HG02763 (cell line): ENCODE measurements at regions not wholly inside any gene's neighbourhood (a gene's known extent, or its start where the extent isn't known, plus 50 kb on each side); places are given as distances from the start of the nearest gene placed in this dataset.
"Not testable (repeated sequence)": the region's sequence is repeated elsewhere in the genome, so short reads cannot be mapped to it uniquely, and the experiment has no call there.

Experiments
- ATAC-seq: cut with Tn5 transposase; IDR thresholded peaks from one replicate; pipeline ENCODE4 v1.9.1; 2021; ENCODE audit warnings: mild to moderate bottlenecking, moderate library complexity; ENCODE audit not compliant: unreplicated experiment

DNA sequence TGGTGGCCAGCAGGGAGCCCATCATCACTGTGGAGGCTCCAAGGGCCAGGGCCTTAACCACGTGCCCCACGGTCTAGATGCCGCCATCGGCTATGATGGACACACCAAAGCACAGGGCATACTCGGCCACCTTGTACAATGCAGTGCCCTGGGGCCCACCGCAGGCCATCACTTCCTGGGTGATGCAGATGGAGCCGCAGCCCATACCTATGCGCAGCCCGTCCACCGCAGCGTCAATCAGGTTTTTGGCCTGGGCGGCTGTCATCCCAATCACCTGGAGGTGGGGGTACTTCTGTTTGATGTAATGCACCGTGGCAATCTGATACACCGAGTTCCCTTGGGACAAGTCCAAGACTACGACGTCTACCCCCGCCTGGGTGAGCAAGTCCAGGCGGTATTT, 153.3 kb upstream of the ZSWIM2 start:
- ATAC-seq, result no peak

DNA sequence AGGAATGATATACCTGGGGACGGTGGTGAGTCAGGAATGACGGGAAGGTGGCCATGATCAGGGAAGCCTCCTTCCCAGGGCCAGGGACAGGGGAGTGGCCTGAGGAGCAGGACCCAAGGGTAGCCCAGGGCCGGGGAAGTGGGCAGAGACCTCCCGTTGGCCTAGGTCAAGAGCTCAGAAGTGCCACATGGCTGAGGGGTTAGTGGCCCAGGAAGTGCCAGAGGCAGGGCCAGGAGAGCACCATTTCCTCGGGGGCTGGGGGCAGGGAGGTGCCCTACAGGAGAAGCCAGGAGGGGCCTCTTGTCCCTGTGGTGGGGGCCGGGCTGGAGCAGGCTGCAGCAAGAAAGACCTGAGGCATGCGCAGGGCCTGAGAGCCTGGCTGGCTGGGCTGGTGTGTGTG, 152.3 kb upstream of the ZSWIM2 start:
- ATAC-seq, result no peak

DNA sequence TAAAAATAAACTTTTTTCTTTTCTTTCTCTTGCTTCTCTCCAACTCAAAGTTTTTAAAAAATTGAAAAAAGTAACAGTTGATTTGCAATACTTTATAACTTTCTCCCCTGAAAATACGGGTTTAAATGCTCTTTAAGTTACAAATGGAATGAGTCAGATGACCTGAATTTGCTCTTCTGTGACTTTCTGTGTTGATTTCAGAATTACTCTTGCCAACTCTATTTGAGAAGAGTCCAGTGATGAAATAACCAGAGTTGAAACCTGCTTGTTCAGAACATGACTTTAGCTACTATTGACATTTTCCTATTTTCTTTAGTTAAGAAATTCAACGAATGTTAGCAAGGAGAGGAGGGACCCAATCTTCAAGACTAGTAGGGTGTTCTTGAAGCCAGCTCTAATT, 146.1 kb upstream of the ZSWIM2 start:
- ATAC-seq, result no peak

DNA sequence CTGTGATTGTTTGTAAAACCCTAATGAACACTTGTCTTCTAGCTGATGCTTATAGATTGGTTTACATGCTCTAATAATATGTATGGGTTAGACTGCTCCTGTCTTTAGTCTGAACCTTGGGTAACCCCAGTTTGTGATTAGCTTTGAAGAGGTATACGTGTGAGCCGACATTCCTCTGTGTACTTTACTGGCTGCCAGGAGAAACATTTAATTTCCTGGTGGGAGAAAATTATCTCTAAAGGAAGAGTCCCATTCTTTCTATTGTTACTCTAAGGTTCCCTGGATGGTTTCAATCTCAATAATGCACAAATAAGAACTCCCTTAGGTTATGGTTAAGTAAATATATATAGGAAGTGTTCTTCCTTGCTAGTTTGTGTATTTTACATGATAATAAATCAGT, 143.6 kb upstream of the ZSWIM2 start:
- ATAC-seq, result no peak

DNA sequence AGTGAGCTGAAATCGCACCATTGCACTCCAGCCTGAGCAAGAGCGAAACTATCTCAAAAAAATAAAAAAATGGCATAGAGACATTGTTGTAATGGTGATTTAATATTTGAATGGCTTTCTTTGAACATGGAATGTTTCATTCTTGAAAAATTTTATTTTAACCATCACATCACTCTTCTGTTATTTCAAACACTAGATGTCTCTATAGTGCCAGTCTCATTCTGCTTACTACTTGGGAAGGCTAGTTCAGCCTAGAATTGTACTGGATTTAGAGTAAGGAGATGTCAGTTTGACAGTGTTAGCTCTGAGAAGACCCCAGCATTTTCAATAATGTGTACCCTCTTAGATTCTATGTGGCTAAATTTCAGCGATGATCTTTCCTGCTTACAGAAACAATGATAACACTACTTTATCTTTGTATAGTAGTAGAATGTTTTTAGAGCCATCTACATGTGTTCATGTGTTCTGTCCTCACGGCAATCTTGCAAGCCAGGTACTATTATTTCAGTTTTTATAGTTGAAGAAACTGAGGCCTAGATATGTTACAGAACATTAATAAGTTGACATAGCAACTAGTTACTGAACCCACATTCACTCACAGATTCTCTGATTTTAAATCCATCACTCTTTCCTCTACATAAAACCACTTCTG, 142.9 kb upstream of the ZSWIM2 start:
- no peak for ATAC-seq

DNA sequence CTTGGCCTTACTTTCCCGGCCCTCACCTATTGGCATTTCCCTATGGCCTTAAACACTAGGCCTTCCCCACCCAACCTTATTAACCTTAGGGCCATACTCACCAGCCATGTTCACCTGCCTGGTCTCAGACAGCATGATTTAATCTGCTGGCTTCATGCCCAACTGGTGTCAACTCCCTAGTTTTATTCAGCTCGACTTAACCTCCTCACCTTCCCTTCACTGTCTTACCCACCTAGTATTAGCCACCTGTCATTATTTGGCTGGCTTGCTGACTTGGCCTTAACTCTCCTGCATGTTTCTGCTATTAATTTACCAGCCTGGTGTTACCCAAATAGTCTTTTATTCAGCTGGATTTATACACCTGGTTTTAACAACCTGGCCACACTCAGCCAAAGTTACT, 136.0 kb upstream of the ZSWIM2 start:
- no peak for ATAC-seq

DNA sequence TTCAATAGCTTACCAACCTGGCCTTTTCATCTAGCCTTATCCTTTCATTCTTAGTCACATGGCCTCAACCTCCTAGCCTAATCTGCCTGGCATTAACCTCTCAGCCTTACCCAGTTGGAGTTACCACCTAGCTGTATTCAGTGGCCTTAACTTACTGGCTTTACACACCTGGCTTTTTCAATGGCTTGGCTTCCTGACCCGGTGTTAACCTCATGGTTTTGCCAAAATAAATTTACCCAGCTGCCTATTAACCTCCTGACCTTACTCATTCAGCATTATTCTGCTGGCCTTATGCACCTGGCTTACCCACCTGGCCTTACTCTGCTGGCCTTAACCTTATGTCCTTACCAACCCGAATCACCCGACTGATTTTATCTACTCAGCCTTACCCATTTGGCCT, 135.5 kb upstream of the ZSWIM2 start:
- ATAC-seq, result no peak

DNA sequence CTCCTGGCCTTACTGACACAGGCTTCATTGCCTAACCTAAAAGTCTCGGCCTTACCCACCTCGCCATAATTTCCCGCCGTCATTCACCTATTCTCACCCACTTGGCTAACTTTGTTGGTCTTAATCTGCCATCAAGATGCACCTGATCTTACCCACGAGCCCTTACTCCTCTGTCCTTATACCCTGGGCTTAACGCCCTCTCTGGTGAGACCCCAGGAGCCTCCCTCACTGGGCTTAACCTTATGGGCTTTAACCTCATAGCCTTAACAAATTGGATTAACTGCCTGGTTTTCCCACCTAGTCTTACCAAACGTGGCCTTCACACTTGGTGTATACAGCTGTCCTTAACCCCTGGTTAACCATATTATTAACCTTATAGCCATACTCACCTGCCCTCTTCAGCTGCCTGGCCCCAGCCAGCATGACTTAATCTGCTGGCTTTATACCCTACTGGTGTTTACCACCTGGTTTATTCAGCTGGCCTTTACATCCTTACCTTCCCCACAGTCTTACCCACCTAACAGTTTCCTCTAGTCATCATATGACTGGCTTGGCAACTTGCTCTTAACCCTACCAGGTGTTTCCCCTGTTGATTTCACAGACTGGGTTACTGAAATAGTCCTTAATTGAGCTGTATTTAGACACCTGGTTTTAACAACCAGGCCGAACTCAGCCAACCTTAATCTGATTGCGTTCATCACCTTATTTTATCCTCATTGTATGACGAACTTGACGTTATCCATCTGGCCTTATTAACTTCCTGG, 132.0 kb upstream of the ZSWIM2 start:
- ATAC-seq, result no peak

DNA sequence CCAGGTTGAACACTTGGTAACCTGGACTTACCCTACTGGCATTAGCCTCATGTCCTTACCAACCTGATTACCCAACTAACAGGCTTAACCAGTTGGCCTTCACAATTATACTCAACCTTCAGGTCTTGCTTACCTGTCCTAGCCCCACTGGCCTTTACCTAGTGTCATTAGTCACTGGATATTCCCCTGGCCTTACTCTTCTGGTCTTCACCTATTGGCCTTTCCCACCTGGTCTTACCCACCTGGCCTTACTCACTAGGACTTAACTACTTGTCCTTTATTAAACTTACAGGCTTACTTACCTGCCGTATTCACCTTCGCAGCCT, 131.1 kb upstream of the ZSWIM2 start:
- ATAC-seq, result no peak

DNA sequence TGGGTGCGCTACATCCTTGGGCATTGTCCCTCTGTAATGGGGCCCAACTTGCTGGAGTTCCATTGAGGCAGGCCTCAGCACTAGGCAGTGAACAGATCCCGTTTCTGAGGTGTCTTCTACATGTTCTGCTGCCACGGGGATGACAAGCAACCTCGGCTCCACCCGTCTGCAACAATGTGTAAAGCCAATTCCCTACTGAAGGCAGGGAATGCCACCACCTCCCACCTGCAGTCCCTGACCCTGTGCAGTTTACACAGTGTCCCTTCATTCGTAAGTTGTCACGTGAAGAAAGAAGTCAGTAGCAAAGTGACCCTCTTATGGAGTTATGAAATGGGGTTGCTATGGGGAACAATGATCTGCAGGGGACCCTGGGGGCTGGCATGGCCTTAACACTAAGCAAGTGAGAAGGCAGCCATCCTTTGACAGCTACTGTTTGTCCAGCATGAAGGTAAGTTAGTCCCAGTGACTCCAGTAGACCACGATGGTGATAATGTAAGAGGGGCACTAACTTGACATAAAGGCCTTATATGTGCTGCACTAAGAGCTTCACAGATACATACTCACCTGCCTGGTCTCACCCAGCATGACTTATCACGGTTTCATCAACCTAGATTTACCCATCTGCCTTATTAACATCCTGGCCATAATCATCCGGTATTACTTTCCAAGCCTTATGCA, 130.6 kb upstream of the ZSWIM2 start:
- ATAC-seq, result no peak

DNA sequence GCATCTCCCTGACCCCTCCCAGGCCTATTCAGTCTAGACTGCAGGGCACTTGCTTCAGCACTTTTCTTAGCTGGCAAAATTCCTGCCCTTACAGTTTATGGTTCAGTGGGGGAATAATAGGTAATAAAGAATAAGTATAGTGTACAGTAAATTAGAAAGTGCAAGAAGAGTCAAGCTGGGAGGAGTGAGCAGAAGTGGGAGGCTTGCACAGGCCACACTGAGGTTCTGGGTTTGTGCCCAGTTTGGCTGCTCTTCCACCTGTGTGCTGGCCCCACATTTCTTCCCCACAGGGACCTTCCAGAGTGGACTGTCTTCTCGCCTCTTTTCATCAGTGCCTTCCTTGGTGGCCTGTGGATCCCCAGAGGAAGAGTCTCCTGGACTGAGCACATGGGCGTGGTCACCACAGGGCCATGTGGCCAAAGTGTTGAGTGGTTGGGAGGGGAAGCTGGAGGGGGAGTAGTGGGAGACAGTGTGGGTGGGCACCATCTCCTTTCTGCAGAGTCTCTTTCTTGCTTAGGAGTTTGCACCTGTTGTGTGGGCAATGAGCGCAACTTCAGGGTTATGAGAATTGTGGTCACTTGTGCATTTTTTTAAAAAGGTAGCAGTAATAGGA, 128.6 kb upstream of the ZSWIM2 start:
- ATAC-seq, result no peak

DNA sequence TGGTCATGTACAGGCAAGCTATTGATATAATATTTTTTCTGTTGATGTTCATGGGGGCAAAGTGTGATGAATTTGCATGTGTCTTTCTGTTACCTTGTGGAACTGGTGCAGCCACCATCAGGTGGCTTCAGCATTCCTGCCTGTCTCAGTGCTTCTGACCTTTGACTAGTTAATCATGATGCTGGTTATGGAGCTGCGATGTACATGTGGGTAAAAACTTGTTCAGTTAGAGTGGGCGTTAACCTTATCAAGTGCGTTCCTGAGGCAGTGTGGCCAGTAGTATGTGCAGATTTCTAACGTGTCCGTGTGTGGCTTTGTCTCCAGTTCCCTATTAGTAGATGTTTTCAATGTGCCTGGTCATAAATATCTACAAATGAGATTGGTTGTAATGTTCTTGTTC, 127.4 kb upstream of the ZSWIM2 start:
- ATAC-seq, result no peak

DNA sequence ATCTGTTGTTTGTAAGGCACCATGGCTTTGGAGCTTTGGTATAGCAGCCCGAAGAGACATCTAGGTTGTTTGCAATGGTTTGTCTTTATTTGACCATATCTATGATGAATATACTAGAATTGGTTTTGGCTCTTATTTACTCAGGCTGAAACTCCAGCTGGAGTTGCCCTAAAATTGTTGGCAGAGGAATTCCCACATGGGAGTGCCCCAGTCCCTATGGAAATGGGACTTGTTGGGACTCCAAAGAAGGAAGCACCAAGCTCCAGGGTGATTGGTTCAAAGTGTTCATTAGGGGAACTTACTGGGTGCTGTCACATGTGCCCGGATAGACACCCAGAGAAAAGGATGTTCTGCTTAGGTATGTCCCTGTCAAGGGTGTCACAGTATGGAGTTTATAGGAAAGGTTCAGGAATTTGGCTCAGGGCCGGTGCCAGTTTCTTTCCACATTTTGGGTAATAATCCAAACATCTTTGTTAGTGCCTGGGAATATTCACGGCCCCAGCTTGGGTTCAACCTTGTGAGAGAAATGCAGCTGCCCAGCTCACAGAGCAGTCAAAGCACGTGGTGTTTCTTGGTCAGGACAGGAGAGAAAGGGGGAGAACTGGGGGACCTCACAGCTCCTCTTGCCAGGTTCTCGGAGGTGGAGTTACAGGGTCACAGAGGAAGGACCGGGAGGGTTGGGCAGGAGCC, 123.5 kb upstream of the ZSWIM2 start:
- ATAC-seq, result no peak

DNA sequence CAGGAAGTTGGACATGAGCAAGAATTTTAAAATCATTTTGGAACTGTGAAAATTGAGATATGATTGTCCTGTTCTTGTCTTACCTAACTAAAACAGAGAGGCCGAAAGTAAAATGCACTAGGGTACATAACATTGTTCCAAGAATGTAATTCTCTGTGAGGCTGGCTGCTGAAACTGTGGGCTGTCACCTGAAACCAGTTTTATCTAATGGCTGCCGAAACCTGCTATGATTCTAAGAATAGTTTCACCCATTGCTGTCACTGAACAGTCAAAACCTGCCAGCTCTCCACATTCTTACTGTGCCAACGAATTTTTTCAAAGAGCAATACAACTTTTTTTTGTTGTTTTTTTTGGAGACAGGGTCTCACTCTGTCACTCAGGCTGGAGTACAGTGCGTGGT, 119.3 kb upstream of the ZSWIM2 start:
- peak; percentile 78 for ATAC-seq

DNA sequence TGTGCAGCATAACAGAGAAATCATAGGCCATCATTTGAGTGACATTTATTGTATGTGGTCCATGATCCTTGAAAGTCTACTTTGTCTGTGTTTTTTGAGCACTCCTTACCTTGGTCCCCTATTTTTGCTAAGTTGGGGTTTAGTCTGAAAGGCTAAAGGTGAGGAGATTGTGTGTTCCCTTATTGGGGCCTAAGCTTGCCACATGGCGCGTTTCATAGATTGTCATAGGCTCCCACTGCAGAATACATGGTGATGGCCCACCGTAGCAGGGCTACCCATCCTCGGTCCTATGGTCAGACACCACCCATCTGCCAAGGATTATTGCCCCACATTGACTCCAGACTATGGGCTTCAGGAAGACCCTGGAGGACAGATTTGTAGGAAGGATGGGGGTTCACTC, 117.0 kb upstream of the ZSWIM2 start:
- ATAC-seq, result no peak

DNA sequence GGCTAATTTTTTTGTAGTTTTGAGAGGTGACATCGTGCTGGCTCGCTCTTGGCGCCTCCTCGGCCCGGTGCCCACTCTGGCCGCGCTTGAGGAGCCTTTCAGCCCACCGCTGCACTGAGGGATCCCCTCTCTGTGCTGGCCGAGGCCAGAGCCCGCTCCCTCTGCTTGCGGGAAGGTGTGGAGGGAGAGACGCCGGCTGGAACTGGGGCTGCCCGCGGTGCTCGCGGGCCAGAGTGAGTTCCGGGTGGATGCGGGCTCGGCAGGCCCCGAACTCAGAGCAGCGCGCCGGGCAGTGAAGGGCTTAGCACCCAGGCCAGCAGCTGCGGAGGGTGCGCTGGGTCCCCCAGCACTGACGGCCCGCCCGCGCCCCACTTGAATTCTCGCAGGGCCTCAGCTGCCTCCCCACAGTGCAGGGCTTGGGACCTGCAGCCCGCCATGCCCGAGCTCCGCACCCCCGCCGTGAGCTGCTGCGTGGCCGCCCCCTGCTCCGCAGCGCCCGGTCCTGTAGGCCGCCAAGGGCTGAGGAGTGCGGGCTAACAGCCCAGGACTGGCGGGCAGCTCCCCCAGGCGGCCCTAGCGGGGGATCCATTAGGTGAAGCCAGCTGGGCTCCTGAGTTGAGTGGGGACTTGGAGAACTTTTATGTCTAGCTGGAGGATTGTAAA, 113.2 kb upstream of the ZSWIM2 start:
- no peak for ATAC-seq

DNA sequence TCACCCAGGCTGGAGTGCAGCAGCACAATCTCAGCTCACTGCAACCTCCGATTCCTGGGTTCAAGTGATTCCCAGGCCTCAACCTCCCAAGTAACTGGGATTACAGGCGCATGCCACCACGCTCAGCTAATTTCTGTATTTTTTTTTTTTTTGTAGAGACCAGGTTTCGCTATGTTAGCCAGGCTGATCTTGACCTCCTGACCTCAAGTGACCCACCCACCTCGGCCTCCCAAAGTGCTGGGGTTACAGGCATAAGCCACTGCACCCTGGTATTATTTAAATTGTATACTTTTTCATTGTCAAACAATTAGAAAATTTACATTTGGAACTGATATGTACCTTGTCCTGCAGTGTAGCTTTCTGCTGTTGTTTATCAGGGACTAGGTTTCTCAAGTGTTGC, 111.3 kb upstream of the ZSWIM2 start:
- ATAC-seq, result not testable (repeated sequence)

DNA sequence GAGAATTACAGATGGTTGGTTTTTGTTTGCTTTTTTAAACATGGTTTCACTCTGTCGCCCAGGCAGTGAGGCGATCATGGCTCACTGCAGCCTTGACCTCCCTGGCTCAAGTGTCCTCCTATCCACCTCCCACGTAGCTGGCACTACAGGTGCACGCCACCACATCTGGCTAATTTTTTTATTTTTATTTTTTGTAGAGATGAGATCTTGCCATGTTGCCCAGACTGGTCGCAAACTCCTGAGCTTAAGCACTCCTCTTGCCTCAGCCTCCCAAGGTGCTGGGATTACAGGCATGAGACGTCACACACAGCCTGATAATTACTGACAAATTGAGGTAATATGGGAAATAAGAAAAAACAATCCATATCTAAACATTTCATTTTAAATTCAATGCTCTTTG, 110.5 kb upstream of the ZSWIM2 start:
- no peak for ATAC-seq

DNA sequence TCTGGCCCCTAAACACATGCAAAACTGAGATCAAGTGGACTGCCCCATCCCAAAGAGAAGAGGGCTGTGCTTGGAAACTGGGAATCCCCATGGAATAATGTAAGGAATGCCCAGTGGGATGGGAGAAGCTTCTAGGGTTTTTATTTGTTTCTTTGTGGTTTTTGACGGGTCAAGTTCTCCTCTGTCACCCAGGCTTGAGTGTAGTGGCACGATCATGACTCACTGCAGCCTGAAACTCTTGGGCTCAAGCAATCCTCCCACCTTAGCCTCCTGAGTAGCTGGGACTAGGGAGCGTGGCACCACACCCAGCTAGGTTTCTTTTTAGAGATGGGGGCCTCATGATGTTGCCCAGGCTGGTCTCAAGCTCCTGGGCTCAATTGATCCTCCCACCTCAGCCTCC, 101.7 kb upstream of the ZSWIM2 start:
- ATAC-seq, result no peak

DNA sequence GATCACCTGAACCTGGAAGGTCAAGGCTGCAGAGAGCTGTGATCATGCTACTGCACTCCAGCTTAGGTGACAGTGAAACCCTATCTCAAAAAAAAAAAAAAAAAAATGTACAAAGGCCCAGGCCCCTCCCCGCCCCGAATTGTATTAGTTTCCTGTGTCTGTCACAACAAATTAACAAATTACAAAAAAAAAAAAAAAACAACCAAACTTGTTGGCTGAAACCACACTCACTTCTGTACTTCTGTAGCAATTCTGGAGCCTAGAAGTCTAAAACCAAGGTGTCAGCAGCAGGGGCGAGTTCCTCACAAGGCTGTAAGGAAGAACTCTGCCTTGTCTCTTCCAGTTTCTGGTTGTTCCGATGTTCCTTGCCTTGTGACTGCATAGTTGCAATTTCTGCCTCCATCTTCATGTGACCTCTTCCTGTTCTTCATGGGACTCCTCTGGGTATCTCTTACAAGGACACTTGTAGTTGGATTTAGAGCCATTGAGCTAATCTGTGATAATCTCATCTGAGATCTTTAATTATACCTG, 100.8 kb upstream of the ZSWIM2 start:
- no peak for ATAC-seq

DNA sequence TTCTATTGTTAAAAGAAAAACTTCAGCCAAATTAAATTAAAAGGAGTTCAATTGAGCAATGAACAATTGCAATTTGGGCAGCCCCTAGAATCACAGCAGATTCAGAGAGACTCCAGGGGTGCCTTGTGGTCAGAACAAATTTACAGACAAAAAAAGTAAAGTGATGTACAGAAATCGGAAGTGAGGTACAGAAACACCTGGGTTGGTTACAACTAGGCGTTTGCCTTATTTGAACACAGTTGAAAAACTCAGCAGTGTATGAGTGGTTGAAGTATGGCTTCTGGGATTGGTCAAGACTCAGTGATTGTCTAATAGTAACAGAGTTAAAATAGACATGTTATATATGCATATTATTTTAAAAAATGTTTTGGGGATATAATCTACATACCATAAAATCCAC, 98.5 kb upstream of the ZSWIM2 start:
- ATAC-seq, result no peak
